Karpas-422 (cell line): ENCODE measurements at regions not wholly inside any gene's neighbourhood (a gene's known extent, or its start where the extent isn't known, plus 50 kb on each side); places are given as distances from the start of the nearest gene placed in this dataset.
A peak's percentile ranks its signal among the peaks of the same experiment; 100 is the strongest.
"Not testable (repeated sequence)": the region's sequence is repeated elsewhere in the genome, so short reads cannot be mapped to it uniquely, and the experiment has no call there.

Experiments
- DNase-seq: peaks from one replicate; pipeline ENCODE4 v3.0.0-alpha.2; 2015
- H2AFZ ChIP-seq: fragments of 200-600 bp; sonication (generic); 2 replicates; pipeline ENCODE4 v1.6.1; 2014; ENCODE audit warnings: antibody characterized with exemption, low read length, mixed read lengths
- H3K27ac ChIP-seq: fragments of 200-600 bp; sonication (generic); 2 replicates; pipeline ENCODE4 v1.5.1; 2014; ENCODE audit warnings: mild to moderate bottlenecking, low read length, moderate library complexity
- H3K27me3 ChIP-seq: fragments of 200-600 bp; sonication (generic); 2 replicates; pipeline ENCODE4 v1.6.1; 2014; ENCODE audit warnings: low read length, mixed read lengths
- H3K36me3 ChIP-seq: fragments of 200-600 bp; sonication (generic); 2 replicates; pipeline ENCODE4 v1.6.1; 2014; ENCODE audit warnings: low read length, mixed read lengths; ENCODE audit not compliant: insufficient read depth
- H3K4me1 ChIP-seq: fragments of 200-600 bp; sonication (generic); 2 replicates; pipeline ENCODE4 v1.6.1; 2014; ENCODE audit warnings: mild to moderate bottlenecking, low read length, mixed read lengths
- H3K4me2 ChIP-seq: fragments of 200-600 bp; sonication (generic); 2 replicates; pipeline ENCODE4 v1.6.1; 2014; ENCODE audit warnings: low read length, low read depth, mild to moderate bottlenecking; ENCODE audit not compliant: poor library complexity, severe bottlenecking
- H3K4me3 ChIP-seq: fragments of 200-600 bp; sonication (generic); 2 replicates; pipeline ENCODE4 v1.5.1; 2014; ENCODE audit warnings: mild to moderate bottlenecking, antibody characterized with exemption, low read length, mixed read lengths
- H3K79me2 ChIP-seq: fragments of 200-600 bp; sonication (generic); 2 replicates; pipeline ENCODE4 v1.6.1; 2014; ENCODE audit warnings: mild to moderate bottlenecking, low read length, mixed read lengths
- H3K9ac ChIP-seq: fragments of 200-600 bp; sonication (generic); 2 replicates; pipeline ENCODE4 v1.6.0; 2014; ENCODE audit warnings: low read length
- H3K9me2 ChIP-seq: fragments of 200-600 bp; sonication (generic), shearing (Covaris generic); replicated peaks from 2 replicates; pipeline ENCODE4 v1.6.0; 2014; ENCODE audit warnings: mild to moderate bottlenecking, low read length, moderate library complexity; ENCODE audit not compliant: insufficient read depth
- H3K9me3 ChIP-seq: fragments of 300-700, 200-600 bp; sonication (generic); 2 replicates; pipeline ENCODE4 v1.6.1; 2014; ENCODE audit warnings: low read length, mixed read lengths
- H4K20me1 ChIP-seq: fragments of 200-600 bp; sonication (generic); 2 replicates; pipeline ENCODE4 v1.6.1; 2014; ENCODE audit warnings: mild to moderate bottlenecking, antibody characterized with exemption, low read length, low read depth; ENCODE audit not compliant: insufficient read depth

DNA sequence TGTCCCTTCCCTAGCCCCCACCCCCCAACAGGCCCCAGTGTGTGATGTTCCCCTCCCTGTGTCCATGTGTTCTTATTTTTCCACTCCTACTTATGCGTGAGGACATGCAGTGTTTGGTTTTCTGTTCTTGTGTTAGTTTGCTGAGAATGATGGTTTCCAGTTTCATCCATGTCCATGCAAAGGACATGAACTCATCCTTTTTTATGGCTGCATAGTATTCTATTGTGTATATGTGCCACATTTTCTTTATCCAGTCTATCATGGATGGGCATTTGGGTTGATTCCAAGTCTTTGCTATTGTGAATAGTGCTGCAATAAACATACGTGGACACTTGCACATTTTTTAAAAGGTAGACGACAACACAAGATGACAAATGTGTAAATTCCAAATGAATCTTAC is 192.5 kb upstream of the SAMSN1 start:
- not testable (repeated sequence) for H3K36me3 ChIP-seq, H4K20me1 ChIP-seq, H3K79me2 ChIP-seq, H3K27me3 ChIP-seq, H3K9me2 ChIP-seq, H3K27ac ChIP-seq, H3K9ac ChIP-seq, H3K4me2 ChIP-seq, DNase-seq, H3K4me1 ChIP-seq, H3K4me3 ChIP-seq, H2AFZ ChIP-seq, H3K9me3 ChIP-seq

DNA sequence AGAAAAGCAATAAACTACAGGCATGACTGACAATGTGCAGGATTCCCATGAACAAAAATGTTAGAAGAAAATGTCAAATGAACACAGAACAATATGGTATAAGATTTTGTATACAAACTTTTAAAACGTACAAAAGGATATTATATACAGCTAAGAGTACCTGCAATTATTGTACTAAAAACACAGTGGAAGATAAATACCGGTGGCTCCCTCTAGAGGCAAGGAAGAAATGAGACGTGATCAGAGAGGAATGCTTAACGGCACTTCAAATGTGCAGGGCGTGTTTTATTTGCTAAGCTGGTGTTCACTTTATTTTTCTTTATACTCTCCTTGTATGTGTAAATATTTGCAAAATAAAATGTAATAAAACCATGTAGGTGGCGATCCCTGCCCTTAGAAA is 191.8 kb upstream of the SAMSN1 start:
- Histone ChIP-seq H3K9me2 (no peaks in the 10 kb centered on the region), H3K4me3 (no peak overlapping the region), H3K9me3 (no peaks in the 10 kb centered on the region), H4K20me1 (no peaks in the 10 kb centered on the region), H3K27ac (no peak overlapping the region), H3K27me3 (no peaks in the 10 kb centered on the region; the same call in 1 of the 2 replicates), H3K9ac (no peak overlapping the region), H3K79me2 (no peaks in the 10 kb centered on the region), H3K4me2 (no peak overlapping the region), H3K36me3 (no peaks in the 10 kb centered on the region), H3K4me1 (no peaks in the 10 kb centered on the region), H2AFZ (no peak overlapping the region)
- DNase-seq = peak; percentile 84

DNA sequence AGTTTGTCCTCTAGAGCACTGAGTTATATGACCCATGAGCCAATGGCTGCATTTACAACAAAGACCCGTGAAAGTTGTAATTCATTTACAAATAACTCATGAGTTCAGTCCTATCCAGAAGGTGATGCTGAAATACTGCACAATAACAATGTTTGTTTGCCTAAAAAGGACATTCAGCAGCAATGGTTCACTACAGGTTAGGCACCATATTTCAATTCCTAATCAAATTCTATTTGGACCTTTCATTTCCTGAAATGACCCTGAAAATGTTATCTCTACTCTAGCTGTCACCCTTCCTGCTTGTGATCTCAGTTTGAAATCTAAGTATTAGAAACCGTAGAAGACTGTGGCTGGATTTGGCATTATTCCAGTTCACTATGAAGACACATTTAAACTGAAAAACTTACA is 191.2 kb upstream of the SAMSN1 start:
- no peak overlapping the region for H2AFZ ChIP-seq
- H3K9ac ChIP-seq = no peak overlapping the region
- H3K4me2 ChIP-seq = no peak overlapping the region
- no peaks in the 10 kb centered on the region for H3K36me3 ChIP-seq
- no peaks in the 10 kb centered on the region for H3K4me1 ChIP-seq
- no peaks in the 10 kb centered on the region for H3K9me2 ChIP-seq
- H3K79me2 ChIP-seq = no peaks in the 10 kb centered on the region
- H4K20me1 ChIP-seq = no peaks in the 10 kb centered on the region
- DNase-seq = no peak
- H3K4me3 ChIP-seq = no peak overlapping the region
- no peak overlapping the region for H3K27ac ChIP-seq
- no peaks in the 10 kb centered on the region for H3K9me3 ChIP-seq
- H3K27me3 ChIP-seq = no peaks in the 10 kb centered on the region; the same call in 1 of the 2 replicates

DNA sequence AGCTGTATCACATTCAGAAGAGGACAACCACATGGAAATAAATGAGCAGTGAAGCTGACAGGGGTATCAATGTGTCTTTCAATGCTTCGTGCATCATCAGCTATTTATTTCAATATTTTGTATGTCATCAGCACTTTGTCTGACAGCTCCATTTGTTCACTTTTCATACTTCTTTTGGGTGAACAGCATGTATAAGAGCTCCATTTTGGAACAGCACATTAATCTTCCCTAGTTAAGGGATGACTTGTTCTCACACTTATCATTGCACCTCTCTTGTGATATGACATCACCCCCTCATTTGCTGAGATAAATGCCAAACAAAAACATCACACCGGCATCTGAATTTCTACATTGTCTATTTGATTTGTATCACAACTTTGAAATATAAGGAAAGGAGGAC is 190.6 kb upstream of the SAMSN1 start:
- Histone ChIP-seq H3K4me3 (no peak overlapping the region), H2AFZ (no peak overlapping the region)

DNA sequence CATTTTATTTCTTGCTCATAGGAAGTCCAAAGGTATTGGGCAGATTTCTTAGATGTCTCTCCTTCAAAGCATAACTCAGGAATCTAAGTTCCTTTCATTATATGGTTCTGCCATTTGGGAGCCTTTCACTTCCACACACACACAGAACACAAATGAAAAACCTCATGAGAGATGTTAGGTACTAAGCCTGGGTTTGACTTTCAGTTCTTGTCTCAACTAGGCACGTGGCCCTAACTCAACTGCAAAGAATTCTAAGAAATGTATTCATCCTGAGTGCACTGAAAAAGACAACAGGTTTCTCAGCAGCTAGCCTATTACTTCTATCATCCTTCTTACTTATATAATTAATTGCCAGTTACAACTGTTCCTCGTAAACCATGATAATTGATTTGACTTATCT is 190.0 kb upstream of the SAMSN1 start:
- no peaks in the 10 kb centered on the region for H3K27me3 ChIP-seq
- H3K79me2 ChIP-seq = no peaks in the 10 kb centered on the region
- H3K9ac ChIP-seq = no peak overlapping the region
- H3K9me2 ChIP-seq = no peaks in the 10 kb centered on the region
- no peaks in the 10 kb centered on the region for H3K9me3 ChIP-seq
- H4K20me1 ChIP-seq = no peaks in the 10 kb centered on the region
- H3K4me2 ChIP-seq = no peak overlapping the region
- H2AFZ ChIP-seq = no peak overlapping the region
- DNase-seq = no peak
- no peaks in the 10 kb centered on the region for H3K36me3 ChIP-seq
- H3K4me3 ChIP-seq = no peak overlapping the region
- H3K4me1 ChIP-seq = no peaks in the 10 kb centered on the region
- no peak overlapping the region for H3K27ac ChIP-seq

More for the DNA sequence above, 190.6 kb upstream of the SAMSN1 start:
- H3K27ac ChIP-seq = no peak overlapping the region
- no peak overlapping the region for H3K4me2 ChIP-seq
- no peaks in the 10 kb centered on the region for H3K4me1 ChIP-seq
- no peaks in the 10 kb centered on the region for H3K9me2 ChIP-seq
- no peaks in the 10 kb centered on the region for H3K9me3 ChIP-seq
- no peak overlapping the region for H3K9ac ChIP-seq
- H3K36me3 ChIP-seq = no peaks in the 10 kb centered on the region
- H4K20me1 ChIP-seq = no peaks in the 10 kb centered on the region
- no peaks in the 10 kb centered on the region for H3K27me3 ChIP-seq
- no peak for DNase-seq
- H3K79me2 ChIP-seq = no peaks in the 10 kb centered on the region

DNA sequence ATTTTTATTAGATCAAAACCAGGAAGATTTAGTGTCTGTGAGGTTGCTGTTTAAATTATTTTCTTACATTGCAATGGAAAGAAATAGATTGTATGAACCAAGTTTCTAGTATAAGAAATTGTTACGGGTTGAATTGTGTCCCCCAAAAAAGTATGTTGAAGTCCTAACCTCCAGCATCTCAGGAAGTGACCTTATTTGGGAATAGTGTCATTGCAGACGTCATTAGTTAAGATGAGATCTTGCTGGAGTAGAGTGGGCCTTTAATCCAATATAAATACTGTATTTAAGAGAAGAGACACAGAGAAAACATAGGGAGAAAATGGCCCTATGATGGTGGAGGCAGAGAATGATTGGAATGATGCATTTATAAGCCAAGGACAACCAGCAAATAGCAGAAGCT is 188.7 kb upstream of the SAMSN1 start:
- H3K9ac ChIP-seq = no peak overlapping the region

DNA sequence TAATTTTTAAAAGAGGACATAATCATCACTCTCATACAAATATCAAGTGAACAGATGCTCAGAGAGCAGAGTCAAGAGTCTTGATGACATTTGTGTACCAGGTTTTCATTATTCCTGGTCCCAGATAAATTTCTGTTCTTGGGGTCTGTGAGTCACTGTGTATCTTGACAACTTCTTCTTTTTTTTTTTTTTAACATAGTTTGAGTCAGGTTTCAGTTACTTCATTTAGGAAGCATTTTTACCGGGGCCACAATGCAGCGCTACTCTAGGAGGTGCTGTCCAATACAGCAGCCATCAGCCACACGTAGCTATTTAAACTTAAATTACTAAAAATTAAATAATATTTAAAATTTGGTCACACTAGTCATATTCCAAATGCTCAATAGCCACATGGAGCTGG is 188.1 kb upstream of the SAMSN1 start:
- H3K4me1 ChIP-seq = no peaks in the 10 kb centered on the region
- H3K36me3 ChIP-seq = no peaks in the 10 kb centered on the region
- no peaks in the 10 kb centered on the region for H3K79me2 ChIP-seq
- no peak overlapping the region for H3K4me3 ChIP-seq
- H3K9ac ChIP-seq = no peak overlapping the region
- no peaks in the 10 kb centered on the region for H3K9me3 ChIP-seq
- no peaks in the 10 kb centered on the region for H3K27me3 ChIP-seq
- H3K27ac ChIP-seq = no peak overlapping the region
- no peaks in the 10 kb centered on the region for H4K20me1 ChIP-seq
- no peak overlapping the region for H3K4me2 ChIP-seq
- H2AFZ ChIP-seq = no peak overlapping the region
- no peak for DNase-seq
- no peaks in the 10 kb centered on the region for H3K9me2 ChIP-seq

More for the DNA sequence above, 188.7 kb upstream of the SAMSN1 start:
- Histone ChIP-seq H3K9me3 (no peaks in the 10 kb centered on the region), H4K20me1 (no peaks in the 10 kb centered on the region), H3K27me3 (no peaks in the 10 kb centered on the region), H3K4me2 (no peak overlapping the region), H3K4me3 (no peak overlapping the region), H3K79me2 (no peaks in the 10 kb centered on the region), H3K9me2 (no peaks in the 10 kb centered on the region), H3K4me1 (no peaks in the 10 kb centered on the region), H3K27ac (no peak overlapping the region), H3K36me3 (no peaks in the 10 kb centered on the region), H2AFZ (no peak overlapping the region)
- no peak for DNase-seq

DNA sequence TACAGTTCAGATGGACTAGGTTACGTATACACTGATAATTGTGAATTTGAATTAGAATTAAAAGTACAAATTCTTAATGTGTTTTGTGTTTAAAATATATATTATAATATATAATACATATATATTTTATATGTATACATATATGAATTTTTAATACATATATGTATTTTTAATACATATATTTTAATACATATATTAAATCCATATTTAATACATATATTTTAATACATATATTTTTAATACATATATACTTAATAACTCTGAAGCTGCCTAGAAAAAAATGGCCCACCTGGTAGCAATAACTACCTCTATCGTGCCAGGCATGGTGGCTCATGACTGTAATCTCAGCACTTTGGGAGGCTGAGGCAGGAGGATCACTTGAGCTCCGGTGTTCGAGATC is 179.1 kb upstream of the SAMSN1 start:
- Histone ChIP-seq H4K20me1 (no peaks in the 10 kb centered on the region), H2AFZ (no peak overlapping the region), H3K9me3 (peaks cover 10% of the 10 kb centered on the region), H3K36me3 (no peaks in the 10 kb centered on the region), H3K4me2 (no peak overlapping the region), H3K27me3 (no peaks in the 10 kb centered on the region), H3K9ac (no peak overlapping the region), H3K9me2 (no peaks in the 10 kb centered on the region), H3K27ac (no peak overlapping the region), H3K79me2 (no peaks in the 10 kb centered on the region), H3K4me1 (no peaks in the 10 kb centered on the region), H3K4me3 (no peak overlapping the region)
- no peak for DNase-seq

DNA sequence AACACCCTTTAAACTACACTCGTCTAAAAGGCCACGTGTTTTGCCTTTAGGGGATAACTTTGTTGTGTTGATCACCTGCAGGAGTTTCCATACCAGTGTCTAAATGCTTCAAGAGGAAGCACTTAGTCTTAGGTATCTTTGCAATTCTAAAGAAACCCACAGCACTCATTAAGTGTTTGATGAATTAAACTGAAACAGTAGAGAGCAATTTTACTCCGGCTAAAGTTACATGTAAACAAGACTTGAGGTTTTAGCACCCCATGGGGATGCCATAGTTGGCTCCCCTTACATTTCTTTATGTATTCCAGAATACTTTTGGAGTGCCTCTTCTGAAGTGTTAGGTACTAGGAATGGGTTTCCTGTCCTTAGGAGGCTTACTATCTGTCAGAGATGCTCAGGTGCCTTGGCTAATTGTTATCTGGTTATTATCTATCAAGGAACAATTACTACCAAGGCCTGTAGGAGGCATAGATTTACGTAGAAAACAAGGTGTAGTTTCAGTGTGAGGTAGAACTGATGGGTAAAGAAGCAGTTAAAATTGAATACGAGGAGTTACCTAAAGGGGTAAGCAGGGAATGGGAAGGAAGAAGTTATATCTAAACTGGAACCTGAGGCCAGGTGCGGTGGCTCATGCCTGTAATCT is 176.8 kb upstream of the SAMSN1 start:
- Histone ChIP-seq H3K4me1 (no peaks in the 10 kb centered on the region), H3K9ac (no peak overlapping the region)

More for the DNA sequence above, 176.8 kb upstream of the SAMSN1 start:
- Histone ChIP-seq H2AFZ (no peak overlapping the region), H3K4me3 (no peak overlapping the region), H4K20me1 (no peaks in the 10 kb centered on the region), H3K79me2 (no peaks in the 10 kb centered on the region), H3K9me2 (no peaks in the 10 kb centered on the region), H3K27me3 (no peaks in the 10 kb centered on the region), H3K9me3 (peaks cover 7% of the 10 kb centered on the region), H3K36me3 (no peaks in the 10 kb centered on the region), H3K4me2 (no peak overlapping the region), H3K27ac (no peak overlapping the region)
- DNase-seq = no peak
